RWPE2 (cell line): ENCODE measurements at regions not wholly inside any gene's neighbourhood (a gene's known extent, or its start where the extent isn't known, plus 50 kb on each side); places are given as distances from the start of the nearest gene placed in this dataset.

Source experiments
- ATAC-seq: fragments of 200-7000 bp; cut with Tn5 transposase; 3 replicates; pipeline ENCODE4 v1.9.1; 2021; ENCODE audit warnings: low read depth
- DNase-seq: peaks from one replicate; pipeline ENCODE4 v3.0.0-alpha.2; 2020; ENCODE audit warnings: low spot score
- H3K27ac ChIP-seq: fragments of 450-650 bp; 2 replicates; pipeline ENCODE4 v1.5.1; 2017; ENCODE audit warnings: mild to moderate bottlenecking; ENCODE audit not compliant: poor library complexity, severe bottlenecking
- H3K27me3 ChIP-seq: fragments of 250-450 bp; sonication (Bioruptor Pico); 2 replicates; pipeline ENCODE4 v1.5.1; 2021; ENCODE audit warnings: mild to moderate bottlenecking, moderate library complexity; ENCODE audit not compliant: insufficient read depth, poor library complexity, severe bottlenecking
- H3K36me3 ChIP-seq: fragments of 250-450 bp; sonication (Bioruptor Pico); 2 replicates; pipeline ENCODE4 v1.5.1; 2020; ENCODE audit warnings: low read depth, mild to moderate bottlenecking, moderate library complexity
- H3K4me1 ChIP-seq: fragments of 250-450 bp; sonication (Bioruptor Pico); 2 replicates; pipeline ENCODE4 v1.5.1; 2021; ENCODE audit warnings: mild to moderate bottlenecking, moderate library complexity; ENCODE audit not compliant: insufficient read depth, poor library complexity, severe bottlenecking
- H3K4me3 ChIP-seq: fragments of 250-450 bp; sonication (Bioruptor Pico); 2 replicates; pipeline ENCODE4 v1.5.1; 2021; ENCODE audit warnings: mild to moderate bottlenecking, moderate library complexity; ENCODE audit not compliant: severe bottlenecking
- H3K9me3 ChIP-seq: fragments of 250-450 bp; sonication (Bioruptor Pico); 2 replicates; pipeline ENCODE4 v1.5.1; 2021; ENCODE audit warnings: mild to moderate bottlenecking, moderate library complexity; ENCODE audit not compliant: severe bottlenecking
- TF ChIP-seq, protein P1 (sequence below): fragments of 450-650 bp; IDR thresholded peaks from one replicate; pipeline ENCODE4 v1.5.1; 2017; ENCODE audit warnings: mild to moderate bottlenecking, moderate library complexity; ENCODE audit not compliant: poor library complexity, severe bottlenecking

DNA sequence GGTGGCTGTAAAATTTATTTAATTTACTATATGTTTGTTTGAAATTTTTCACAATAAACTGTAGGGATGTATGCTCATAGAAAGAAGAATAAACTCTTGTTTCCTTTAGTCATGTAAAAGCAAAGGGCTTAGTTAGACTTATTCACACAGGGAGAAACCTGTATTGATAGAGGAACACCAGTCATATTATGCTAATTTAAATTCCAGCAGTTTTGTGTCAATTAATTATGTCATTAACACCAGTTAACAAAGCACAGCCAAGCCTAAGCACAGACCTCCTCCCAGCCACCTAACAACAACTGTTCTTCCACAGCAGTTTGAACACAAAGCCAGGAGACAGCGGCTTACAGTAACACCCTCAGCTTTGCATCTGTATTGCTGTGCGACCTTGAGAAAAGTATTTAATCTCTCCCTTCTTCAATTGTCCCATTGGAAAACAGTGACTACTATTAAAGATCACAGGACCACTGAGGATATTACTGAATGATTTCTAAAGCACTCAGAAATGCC, 260.8 kb upstream of the RRP15 start:
- Histone ChIP-seq H3K9me3 (no peaks in the 10 kb centered on the region), H3K27ac (no peak overlapping the region), H3K4me3 (no peak overlapping the region), H3K4me1 (no peaks in the 10 kb centered on the region), H3K27me3 (no peaks in the 10 kb centered on the region), H3K36me3 (no peaks in the 10 kb centered on the region)
- TF ChIP-seq, protein P1, sequence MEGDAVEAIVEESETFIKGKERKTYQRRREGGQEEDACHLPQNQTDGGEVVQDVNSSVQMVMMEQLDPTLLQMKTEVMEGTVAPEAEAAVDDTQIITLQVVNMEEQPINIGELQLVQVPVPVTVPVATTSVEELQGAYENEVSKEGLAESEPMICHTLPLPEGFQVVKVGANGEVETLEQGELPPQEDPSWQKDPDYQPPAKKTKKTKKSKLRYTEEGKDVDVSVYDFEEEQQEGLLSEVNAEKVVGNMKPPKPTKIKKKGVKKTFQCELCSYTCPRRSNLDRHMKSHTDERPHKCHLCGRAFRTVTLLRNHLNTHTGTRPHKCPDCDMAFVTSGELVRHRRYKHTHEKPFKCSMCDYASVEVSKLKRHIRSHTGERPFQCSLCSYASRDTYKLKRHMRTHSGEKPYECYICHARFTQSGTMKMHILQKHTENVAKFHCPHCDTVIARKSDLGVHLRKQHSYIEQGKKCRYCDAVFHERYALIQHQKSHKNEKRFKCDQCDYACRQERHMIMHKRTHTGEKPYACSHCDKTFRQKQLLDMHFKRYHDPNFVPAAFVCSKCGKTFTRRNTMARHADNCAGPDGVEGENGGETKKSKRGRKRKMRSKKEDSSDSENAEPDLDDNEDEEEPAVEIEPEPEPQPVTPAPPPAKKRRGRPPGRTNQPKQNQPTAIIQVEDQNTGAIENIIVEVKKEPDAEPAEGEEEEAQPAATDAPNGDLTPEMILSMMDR, result no peak
- no peak for ATAC-seq
- no peak for DNase-seq

- H3K27me3 ChIP-seq, result no peaks in the 10 kb centered on the region
- TF ChIP-seq, protein P1, result no peak
- no peaks in the 10 kb centered on the region for H3K4me1 ChIP-seq
- no peaks in the 10 kb centered on the region for H3K9me3 ChIP-seq
- H3K27ac ChIP-seq, result no peak overlapping the region
- ATAC-seq (peak; percentile 89), DNase-seq (no peak)
- H3K4me3 ChIP-seq, result no peak overlapping the region
- H3K36me3 ChIP-seq, result no peaks in the 10 kb centered on the region
Measured at GRCh38 chr1:218025454-218025853, 259.6 kb upstream of the RRP15 start.

- H3K36me3 ChIP-seq, result no peaks in the 10 kb centered on the region
- no peaks in the 10 kb centered on the region for H3K27me3 ChIP-seq
- DNase-seq, result no peak
- no peak overlapping the region for H3K27ac ChIP-seq
- H3K4me1 ChIP-seq, result no peaks in the 10 kb centered on the region
- no peaks in the 10 kb centered on the region for H3K9me3 ChIP-seq
- no peak overlapping the region for H3K4me3 ChIP-seq
- ATAC-seq, result no peak
- TF ChIP-seq, protein P1, result no peak
Measured at GRCh38 chr1:218027152-218027551, 257.9 kb upstream of the RRP15 start.

DNA sequence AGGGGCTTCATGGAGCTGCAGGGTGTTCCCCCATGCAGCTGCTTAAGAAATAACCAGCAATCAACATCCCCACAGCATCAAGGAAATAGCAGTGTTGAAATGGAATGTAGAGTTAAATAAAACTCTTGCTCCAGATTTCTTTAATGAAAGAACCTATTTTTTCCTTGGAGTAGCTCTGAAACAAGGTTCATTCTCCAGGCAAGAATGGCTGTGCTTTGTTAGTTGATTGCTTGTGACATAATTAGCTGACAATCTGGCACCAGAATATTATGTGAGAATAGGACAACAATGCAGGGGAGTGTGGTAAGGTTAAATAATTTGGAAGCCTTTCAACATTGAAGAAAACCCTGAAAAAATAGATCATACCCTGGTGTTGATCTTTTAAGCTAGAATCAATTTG, 254.2 kb upstream of the RRP15 start:
- ATAC-seq (no peak), DNase-seq (no peak)
- no peak overlapping the region for H3K27ac ChIP-seq
- no peak overlapping the region for H3K4me3 ChIP-seq
- no peaks in the 10 kb centered on the region for H3K27me3 ChIP-seq
- H3K9me3 ChIP-seq, result no peaks in the 10 kb centered on the region
- TF ChIP-seq, protein P1, result no peak
- H3K36me3 ChIP-seq, result no peaks in the 10 kb centered on the region
- H3K4me1 ChIP-seq, result no peaks in the 10 kb centered on the region

DNA sequence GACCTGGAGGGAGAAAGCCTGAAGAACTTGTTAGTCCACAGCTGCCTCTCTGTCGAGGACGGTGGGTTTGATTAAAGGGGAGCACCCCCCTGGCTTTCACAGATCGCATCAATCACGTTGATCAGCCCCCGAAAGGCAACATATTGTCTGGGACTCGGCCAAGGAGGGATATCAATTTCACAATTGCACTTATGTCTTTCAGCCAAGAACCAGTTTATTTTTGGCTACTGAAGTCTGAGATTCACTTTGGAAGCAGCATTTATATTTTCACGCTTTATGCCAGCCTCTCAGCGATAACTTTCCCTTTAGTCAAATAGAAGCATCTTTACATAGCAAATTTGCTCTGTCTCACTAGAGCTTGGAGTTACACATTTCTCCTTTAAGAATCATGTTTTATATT, 253.2 kb upstream of the RRP15 start:
- H3K36me3 ChIP-seq, result no peaks in the 10 kb centered on the region
- no peaks in the 10 kb centered on the region for H3K4me1 ChIP-seq
- no peak overlapping the region for H3K4me3 ChIP-seq
- H3K27me3 ChIP-seq, result no peaks in the 10 kb centered on the region
- no peak overlapping the region for H3K27ac ChIP-seq
- no peak for ATAC-seq
- TF ChIP-seq, protein P1, result no peak
- no peak for DNase-seq
- no peaks in the 10 kb centered on the region for H3K9me3 ChIP-seq
